Gastrocnemius medialis (tissue), 4 donors: ENCODE measurements at regions not wholly inside any gene's neighbourhood (a gene's known extent, or its start where the extent isn't known, plus 50 kb on each side); places are given as distances from the start of the nearest gene placed in this dataset.

Experiments used
- POLR2A ChIP-seq, 2 donors: fragments of 450-650 bp; IDR thresholded peaks; one replicate each; pipeline ENCODE4 v1.6.1; 2017; ENCODE audit warnings: antibody characterized with exemption in 2 of 2, mild to moderate bottlenecking in 2 of 2, moderate library complexity in 2 of 2
- TF ChIP-seq, protein P1 (sequence below), 5 experiments: fragments of 450-650 bp in 3 of 5; fragments of 200-600 bp in 2 of 5; sonication (generic) in 2 of 5; IDR thresholded peaks in 4 of 5; conservative IDR thresholded peaks in 1 of 5; 1 replicate in 4 of 5; 2 replicates in 1 of 5; pipeline ENCODE4 v1.5.1; 2016 to 2019; ENCODE audit warnings: antibody characterized with exemption in 5 of 5, mild to moderate bottlenecking in 3 of 5, moderate library complexity in 3 of 5

DNA sequence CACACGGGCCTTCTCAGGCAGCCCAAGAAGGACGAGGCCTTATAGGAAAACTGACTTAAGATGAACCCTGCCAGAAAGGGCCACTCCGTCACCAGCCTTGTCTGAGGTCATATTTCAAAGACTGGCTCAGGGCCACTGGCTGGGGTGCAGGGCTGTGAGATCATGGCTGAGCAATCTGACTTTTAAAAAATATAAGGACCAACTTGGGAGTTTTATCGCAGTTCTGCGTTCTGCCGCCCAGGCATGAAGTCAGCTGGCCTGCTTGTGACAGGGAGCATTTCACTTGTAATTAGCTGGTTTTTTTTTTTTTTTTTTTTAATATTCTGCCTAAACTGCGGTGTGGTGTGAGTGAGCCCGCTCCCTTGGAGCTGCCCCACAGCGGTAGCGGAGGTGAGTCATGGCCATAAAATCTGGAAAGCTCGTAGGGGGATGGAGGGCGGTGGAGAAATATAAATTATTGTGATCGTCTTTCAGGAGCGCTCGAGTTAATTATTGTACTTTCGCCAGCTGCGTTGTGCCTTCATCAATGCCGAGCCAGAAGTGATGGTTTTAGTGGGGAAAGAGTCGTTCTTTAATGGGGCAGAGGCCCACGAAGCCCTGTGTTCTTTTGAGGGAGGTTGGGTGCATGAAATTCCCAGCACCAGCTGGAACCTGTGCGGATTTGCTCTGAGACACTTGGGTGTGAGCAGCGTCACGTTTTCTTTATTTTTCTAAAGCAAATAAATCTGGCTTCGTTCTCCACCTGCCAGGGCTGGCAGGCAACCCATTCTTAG lies 231.9 kb downstream of the C12orf75 start:
- TF ChIP-seq, protein P1, sequence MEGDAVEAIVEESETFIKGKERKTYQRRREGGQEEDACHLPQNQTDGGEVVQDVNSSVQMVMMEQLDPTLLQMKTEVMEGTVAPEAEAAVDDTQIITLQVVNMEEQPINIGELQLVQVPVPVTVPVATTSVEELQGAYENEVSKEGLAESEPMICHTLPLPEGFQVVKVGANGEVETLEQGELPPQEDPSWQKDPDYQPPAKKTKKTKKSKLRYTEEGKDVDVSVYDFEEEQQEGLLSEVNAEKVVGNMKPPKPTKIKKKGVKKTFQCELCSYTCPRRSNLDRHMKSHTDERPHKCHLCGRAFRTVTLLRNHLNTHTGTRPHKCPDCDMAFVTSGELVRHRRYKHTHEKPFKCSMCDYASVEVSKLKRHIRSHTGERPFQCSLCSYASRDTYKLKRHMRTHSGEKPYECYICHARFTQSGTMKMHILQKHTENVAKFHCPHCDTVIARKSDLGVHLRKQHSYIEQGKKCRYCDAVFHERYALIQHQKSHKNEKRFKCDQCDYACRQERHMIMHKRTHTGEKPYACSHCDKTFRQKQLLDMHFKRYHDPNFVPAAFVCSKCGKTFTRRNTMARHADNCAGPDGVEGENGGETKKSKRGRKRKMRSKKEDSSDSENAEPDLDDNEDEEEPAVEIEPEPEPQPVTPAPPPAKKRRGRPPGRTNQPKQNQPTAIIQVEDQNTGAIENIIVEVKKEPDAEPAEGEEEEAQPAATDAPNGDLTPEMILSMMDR (IDR thresholded peaks at IDR 0.05 in 4 of 5, conservative IDR thresholded peaks at IDR 0.05 in 1 of 5) = no peak
- no peak for TF ChIP-seq POLR2A (IDR thresholded peaks at IDR 0.05)
